ENCODE measurements at regions not wholly inside any gene's neighbourhood (a gene's known extent, or its start where the extent isn't known, plus 50 kb on each side); places are given as distances from the start of the nearest gene placed in this dataset.
"Not testable (repeated sequence)": the region's sequence is repeated elsewhere in the genome, so short reads cannot be mapped to it uniquely, and the experiment has no call there.

DNA sequence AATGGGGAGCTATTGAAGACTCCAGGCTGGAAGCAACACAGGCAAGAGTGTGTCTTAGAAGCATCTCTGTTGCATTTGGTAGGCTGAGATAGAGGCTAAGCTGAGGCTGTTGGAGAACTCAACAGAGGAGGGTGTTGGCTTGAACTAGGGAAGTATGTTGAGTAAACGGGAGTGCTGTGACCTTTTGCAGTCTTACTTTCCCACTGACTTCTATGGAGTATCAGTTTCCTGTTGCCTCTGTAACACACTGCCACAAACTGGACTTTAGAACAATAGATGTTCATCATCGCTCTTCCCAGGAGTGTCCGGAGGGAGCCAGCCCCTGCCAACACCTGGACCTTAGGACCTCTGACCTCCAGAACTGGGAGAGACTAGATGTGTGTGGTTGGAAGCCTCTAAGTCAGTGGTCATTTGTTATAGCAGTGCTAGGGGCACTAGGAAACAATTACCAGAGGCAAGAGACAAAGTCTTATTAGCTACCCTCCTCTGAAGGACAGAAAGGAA, 192.1 kb upstream of the ZNF469 start:
- TF ChIP-seq EZH2 (IDR thresholded peaks at IDR 0.05; ENCODE audit: borderline replicate concordance); CTCF (IDR thresholded peaks at IDR 0.05; ENCODE audit: poor library complexity): not testable (repeated sequence)

Data from hepatocyte (in vitro differentiated cells).